ENCODE measurements at regions not wholly inside any gene's neighbourhood (a gene's known extent, or its start where the extent isn't known, plus 50 kb on each side); places are given as distances from the start of the nearest gene placed in this dataset.

DNA sequence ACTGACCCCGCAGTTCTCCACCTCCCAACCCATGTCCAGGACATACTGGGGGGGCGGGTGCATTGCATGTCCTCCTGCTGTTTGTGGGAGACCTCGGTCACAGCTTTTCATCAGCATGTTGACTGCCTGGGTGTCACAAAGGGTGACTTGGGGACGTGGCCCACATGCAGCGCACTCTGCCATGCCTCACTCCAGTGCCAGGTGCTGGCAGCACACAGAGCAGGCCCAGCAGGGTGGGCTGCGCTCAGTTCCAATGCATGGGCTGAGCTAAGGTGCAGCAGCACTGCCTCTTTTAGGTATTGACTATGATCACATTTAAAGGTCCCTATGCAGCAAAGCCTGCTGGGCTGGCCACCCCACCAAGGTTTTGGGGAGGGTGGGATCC is 261.9 kb upstream of the SALL3 start:
- Histone ChIP-seq H3K36me3 (ENCODE audit: control insufficient read depth, insufficient read depth, low read length) (no peaks in the 10 kb centered on the region), H3K4me3 (ENCODE audit: low read depth, low read length) (no peak overlapping the region), H3K9me3 (ENCODE audit: control insufficient read depth in 2 of 2, low read length in 2 of 2) (no peaks in the 10 kb centered on the region), H3K4me1 (ENCODE audit: control insufficient read depth, insufficient read depth, low read length, poor library complexity, severe bottlenecking) (no peaks in the 10 kb centered on the region), H3K27ac (ENCODE audit: insufficient read depth, low read length, poor library complexity, severe bottlenecking) (no peak overlapping the region), H3K27me3 (ENCODE audit: control insufficient read depth, insufficient read depth, low read length) (no peaks in the 10 kb centered on the region)
- no peak for DNase-seq
- Mint-ChIP-seq H3K27ac (no peak overlapping the region), H3K9me3 (peaks cover 0 to 5% (median 0%) of the 10 kb centered on the region in 7 donors), H3K27me3 (peaks cover 4% of the 10 kb centered on the region), H3K36me3 (no peaks in the 10 kb centered on the region), H3K4me3 (no peak overlapping the region), H3K4me1 (peaks cover 0 to 5% (median 0%) of the 10 kb centered on the region in 4 donors)
- no peak for ATAC-seq (ENCODE audit: low read depth in 2 of 2)

DNA sequence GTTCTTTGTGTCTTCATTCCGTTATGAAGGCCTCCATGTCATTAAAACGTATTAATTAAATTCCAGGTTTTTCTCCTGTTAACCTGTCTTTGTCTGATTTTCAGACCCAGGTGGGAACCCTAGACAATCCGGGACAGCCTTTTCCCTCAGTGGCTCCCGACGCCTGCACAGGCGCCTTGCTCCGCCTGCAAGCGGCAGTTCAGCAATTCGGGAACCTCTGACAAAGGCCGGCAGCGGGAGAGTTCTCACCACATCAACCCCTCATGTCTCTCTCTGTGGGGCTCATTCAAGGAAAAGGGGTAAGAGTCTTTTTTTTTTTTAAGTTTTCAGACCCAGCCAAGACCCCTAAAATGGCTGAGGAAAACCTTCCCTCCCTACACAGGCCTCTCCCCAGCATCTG is 259.8 kb upstream of the SALL3 start:
- H3K4me1 ChIP-seq (ENCODE audit: control insufficient read depth, insufficient read depth, low read length, poor library complexity, severe bottlenecking): no peaks in the 10 kb centered on the region
- H3K27ac ChIP-seq (ENCODE audit: insufficient read depth, low read length, poor library complexity, severe bottlenecking): no peak overlapping the region
- Mint-ChIP-seq H3K27me3 (peaks cover 9% of the 10 kb centered on the region), H3K27ac (no peak overlapping the region), H3K36me3 (no peaks in the 10 kb centered on the region), H3K4me1 (peaks cover 0 to 5% (median 0%) of the 10 kb centered on the region in 4 donors), H3K9me3 (peaks cover 0 to 5% (median 0%) of the 10 kb centered on the region in 7 donors), H3K4me3 (no peak overlapping the region)
- no peak overlapping the region for H3K4me3 ChIP-seq (ENCODE audit: low read depth, low read length)
- no peaks in the 10 kb centered on the region for H3K27me3 ChIP-seq (ENCODE audit: control insufficient read depth, insufficient read depth, low read length)
- H3K36me3 ChIP-seq (ENCODE audit: control insufficient read depth, insufficient read depth, low read length): no peaks in the 10 kb centered on the region
- H3K9me3 ChIP-seq (ENCODE audit: control insufficient read depth in 2 of 2, low read length in 2 of 2): no peaks in the 10 kb centered on the region
- DNase-seq (no peak), ATAC-seq (ENCODE audit: low read depth in 2 of 2) (no peak)

DNA sequence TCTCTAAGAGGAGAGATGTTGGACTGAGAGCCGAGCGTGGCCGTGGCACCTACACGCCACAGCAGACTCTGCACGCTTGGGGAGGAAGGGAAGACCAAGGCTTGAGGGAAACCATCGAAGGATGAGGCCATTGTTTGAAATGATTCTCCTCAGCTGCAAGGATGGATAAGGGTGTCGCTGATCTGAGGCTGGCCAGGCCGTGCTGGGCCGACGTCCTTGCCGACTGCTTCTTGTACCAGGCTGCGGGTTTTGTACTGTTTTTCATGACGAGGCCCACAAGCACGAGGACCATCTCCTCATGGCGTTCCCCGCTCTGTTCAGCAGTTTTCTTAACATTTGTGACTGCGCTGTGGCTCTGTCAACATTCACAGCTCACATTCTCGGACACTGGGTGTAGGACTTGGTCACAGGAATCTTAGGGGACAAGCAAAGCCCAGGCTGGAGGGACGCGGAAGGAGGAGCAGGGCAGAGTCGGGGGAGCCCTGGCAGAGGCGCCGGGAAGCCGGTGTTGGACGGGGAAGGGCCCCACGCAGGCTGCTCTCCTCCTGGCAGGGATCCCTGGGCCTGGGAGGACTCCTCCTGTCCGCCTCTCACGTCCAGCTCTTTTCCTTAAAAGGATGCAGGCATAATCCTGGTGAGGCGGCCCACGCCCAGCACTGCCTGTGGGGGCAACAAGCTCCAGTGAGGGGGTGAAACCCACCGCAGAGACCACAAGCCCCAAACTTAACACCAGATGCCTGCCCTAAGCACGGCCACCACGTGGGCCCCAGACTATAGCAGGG is 259.0 kb upstream of the SALL3 start:
- Mint-ChIP-seq H3K36me3 (no peaks in the 10 kb centered on the region), H3K27ac (no peak overlapping the region), H3K9me3 (peaks cover 0 to 5% (median 0%) of the 10 kb centered on the region in 7 donors), H3K27me3 (peaks cover 9% of the 10 kb centered on the region), H3K4me3 (no peak overlapping the region), H3K4me1 (peaks cover 0 to 5% (median 0%) of the 10 kb centered on the region in 4 donors)
- Histone ChIP-seq H3K4me3 (ENCODE audit: low read depth, low read length) (no peak overlapping the region), H3K27me3 (ENCODE audit: control insufficient read depth, insufficient read depth, low read length) (no peaks in the 10 kb centered on the region), H3K9me3 (ENCODE audit: control insufficient read depth in 2 of 2, low read length in 2 of 2) (no peaks in the 10 kb centered on the region), H3K36me3 (ENCODE audit: control insufficient read depth, insufficient read depth, low read length) (no peaks in the 10 kb centered on the region), H3K27ac (ENCODE audit: insufficient read depth, low read length, poor library complexity, severe bottlenecking) (no peak overlapping the region), H3K4me1 (ENCODE audit: control insufficient read depth, insufficient read depth, low read length, poor library complexity, severe bottlenecking) (no peaks in the 10 kb centered on the region)
- ATAC-seq (ENCODE audit: low read depth in 2 of 2): no peak
- no peak for DNase-seq

DNA sequence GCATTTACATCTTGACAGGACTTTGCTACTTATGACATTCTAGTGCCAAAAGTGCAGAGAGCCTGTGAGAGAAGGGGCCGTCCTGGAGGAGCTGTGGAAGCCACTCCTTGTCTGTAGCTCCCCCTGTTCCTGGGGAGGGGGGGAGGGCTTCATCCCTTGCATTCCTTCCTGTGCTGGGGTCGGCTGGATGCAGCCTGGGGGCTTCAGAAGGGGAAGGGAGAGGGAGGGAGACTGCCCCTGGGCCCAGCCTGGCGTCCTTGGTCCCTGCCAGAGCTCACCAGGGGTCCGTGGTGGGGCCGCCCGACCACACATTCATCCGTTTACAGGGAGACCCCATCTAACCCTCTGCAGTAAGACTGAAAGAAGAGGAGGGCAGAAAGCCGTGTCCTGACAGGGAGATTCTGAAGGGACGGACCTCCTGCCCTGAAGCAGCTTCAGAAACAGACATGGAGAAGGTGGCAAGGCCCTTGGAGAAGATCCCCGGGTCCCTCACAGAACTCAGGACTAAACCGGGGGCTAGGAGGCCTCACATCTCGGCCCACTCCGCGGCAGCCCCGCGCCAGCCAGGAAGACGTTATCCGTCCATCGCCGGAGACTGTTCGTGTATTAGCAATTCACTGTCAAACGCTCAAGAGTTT is 258.3 kb upstream of the SALL3 start:
- no peak overlapping the region for H3K4me3 Mint-ChIP-seq
- Histone ChIP-seq H3K4me3 (ENCODE audit: low read depth, low read length) (no peak overlapping the region), H3K9me3 (ENCODE audit: control insufficient read depth in 2 of 2, low read length in 2 of 2) (no peaks in the 10 kb centered on the region), H3K36me3 (ENCODE audit: control insufficient read depth, insufficient read depth, low read length) (no peaks in the 10 kb centered on the region), H3K4me1 (ENCODE audit: control insufficient read depth, insufficient read depth, low read length, poor library complexity, severe bottlenecking) (no peaks in the 10 kb centered on the region), H3K27ac (ENCODE audit: insufficient read depth, low read length, poor library complexity, severe bottlenecking) (no peak overlapping the region), H3K27me3 (ENCODE audit: control insufficient read depth, insufficient read depth, low read length) (no peaks in the 10 kb centered on the region)
- H3K27ac Mint-ChIP-seq: no peak overlapping the region
- DNase-seq (no peak), ATAC-seq (ENCODE audit: low read depth in 2 of 2) (no peak)
- peaks cover 0 to 5% (median 0%) of the 10 kb centered on the region in 4 donors for H3K4me1 Mint-ChIP-seq
- peaks cover 0 to 5% (median 0%) of the 10 kb centered on the region in 7 donors for H3K9me3 Mint-ChIP-seq
- no peaks in the 10 kb centered on the region for H3K36me3 Mint-ChIP-seq
- H3K27me3 Mint-ChIP-seq: peaks cover 9% of the 10 kb centered on the region

DNA sequence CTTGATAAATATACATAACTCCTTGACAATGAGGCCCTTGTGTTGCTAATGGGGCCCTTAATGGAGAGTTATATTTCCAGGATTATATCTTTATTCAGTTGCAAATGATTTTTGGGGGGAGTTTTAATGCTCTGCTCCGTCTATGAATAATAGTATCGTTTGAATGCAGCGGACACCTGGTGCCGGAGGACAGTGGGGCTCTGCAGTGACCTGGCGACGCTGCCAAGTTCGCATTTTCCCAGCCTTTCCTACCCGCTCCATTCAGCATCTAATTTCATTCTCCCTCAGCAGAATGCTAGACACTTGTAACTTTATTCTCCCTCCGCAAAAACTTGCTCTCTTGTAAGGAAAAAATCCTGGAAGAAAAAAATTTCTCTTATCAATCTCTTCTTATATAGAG is 257.6 kb upstream of the SALL3 start:
- Mint-ChIP-seq H3K4me1 (peaks cover 0 to 5% (median 0%) of the 10 kb centered on the region in 4 donors), H3K27me3 (peaks cover 9% of the 10 kb centered on the region), H3K4me3 (no peak overlapping the region), H3K36me3 (no peaks in the 10 kb centered on the region), H3K9me3 (peaks cover 0 to 5% (median 0%) of the 10 kb centered on the region in 7 donors), H3K27ac (no peak overlapping the region)
- no peaks in the 10 kb centered on the region for H3K27me3 ChIP-seq (ENCODE audit: control insufficient read depth, insufficient read depth, low read length)
- no peaks in the 10 kb centered on the region for H3K4me1 ChIP-seq (ENCODE audit: control insufficient read depth, insufficient read depth, low read length, poor library complexity, severe bottlenecking)
- DNase-seq (no peak), ATAC-seq (ENCODE audit: low read depth in 2 of 2) (no peak)
- no peak overlapping the region for H3K27ac ChIP-seq (ENCODE audit: insufficient read depth, low read length, poor library complexity, severe bottlenecking)
- H3K9me3 ChIP-seq (ENCODE audit: control insufficient read depth in 2 of 2, low read length in 2 of 2): no peaks in the 10 kb centered on the region
- no peaks in the 10 kb centered on the region for H3K36me3 ChIP-seq (ENCODE audit: control insufficient read depth, insufficient read depth, low read length)
- H3K4me3 ChIP-seq (ENCODE audit: low read depth, low read length): no peak overlapping the region

DNA sequence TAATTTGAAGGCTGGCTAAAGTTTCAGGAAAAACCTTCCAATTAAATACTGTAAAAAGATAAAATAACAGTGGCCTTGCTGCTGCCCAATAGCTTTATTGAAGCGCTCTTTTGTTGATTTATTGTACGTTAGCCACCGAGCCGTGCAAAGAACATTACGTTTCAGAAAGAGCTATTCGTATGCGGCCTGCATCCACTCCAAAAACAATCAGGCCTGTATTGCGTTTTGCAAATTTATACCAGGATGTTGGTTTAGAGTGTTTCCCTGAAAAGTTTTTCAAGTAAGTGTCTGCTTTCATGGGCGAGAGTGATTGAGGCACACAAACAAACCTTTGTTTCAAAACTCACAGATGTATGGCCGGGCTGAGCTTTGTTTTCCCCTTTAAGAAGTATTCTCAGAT is 257.2 kb upstream of the SALL3 start:
- H3K36me3 Mint-ChIP-seq: no peaks in the 10 kb centered on the region
- Histone ChIP-seq H3K9me3 (ENCODE audit: control insufficient read depth in 2 of 2, low read length in 2 of 2) (no peaks in the 10 kb centered on the region), H3K4me3 (ENCODE audit: low read depth, low read length) (no peak overlapping the region), H3K4me1 (ENCODE audit: control insufficient read depth, insufficient read depth, low read length, poor library complexity, severe bottlenecking) (no peaks in the 10 kb centered on the region), H3K27me3 (ENCODE audit: control insufficient read depth, insufficient read depth, low read length) (no peaks in the 10 kb centered on the region), H3K27ac (ENCODE audit: insufficient read depth, low read length, poor library complexity, severe bottlenecking) (no peak overlapping the region), H3K36me3 (ENCODE audit: control insufficient read depth, insufficient read depth, low read length) (no peaks in the 10 kb centered on the region)
- peaks cover 9% of the 10 kb centered on the region for H3K27me3 Mint-ChIP-seq
- peaks cover 0 to 5% (median 0%) of the 10 kb centered on the region in 7 donors for H3K9me3 Mint-ChIP-seq
- ATAC-seq (ENCODE audit: low read depth in 2 of 2) (no peak), DNase-seq (no peak)
- H3K27ac Mint-ChIP-seq: no peak overlapping the region
- no peak overlapping the region for H3K4me3 Mint-ChIP-seq
- H3K4me1 Mint-ChIP-seq: peaks cover 0 to 5% (median 0%) of the 10 kb centered on the region in 4 donors

DNA sequence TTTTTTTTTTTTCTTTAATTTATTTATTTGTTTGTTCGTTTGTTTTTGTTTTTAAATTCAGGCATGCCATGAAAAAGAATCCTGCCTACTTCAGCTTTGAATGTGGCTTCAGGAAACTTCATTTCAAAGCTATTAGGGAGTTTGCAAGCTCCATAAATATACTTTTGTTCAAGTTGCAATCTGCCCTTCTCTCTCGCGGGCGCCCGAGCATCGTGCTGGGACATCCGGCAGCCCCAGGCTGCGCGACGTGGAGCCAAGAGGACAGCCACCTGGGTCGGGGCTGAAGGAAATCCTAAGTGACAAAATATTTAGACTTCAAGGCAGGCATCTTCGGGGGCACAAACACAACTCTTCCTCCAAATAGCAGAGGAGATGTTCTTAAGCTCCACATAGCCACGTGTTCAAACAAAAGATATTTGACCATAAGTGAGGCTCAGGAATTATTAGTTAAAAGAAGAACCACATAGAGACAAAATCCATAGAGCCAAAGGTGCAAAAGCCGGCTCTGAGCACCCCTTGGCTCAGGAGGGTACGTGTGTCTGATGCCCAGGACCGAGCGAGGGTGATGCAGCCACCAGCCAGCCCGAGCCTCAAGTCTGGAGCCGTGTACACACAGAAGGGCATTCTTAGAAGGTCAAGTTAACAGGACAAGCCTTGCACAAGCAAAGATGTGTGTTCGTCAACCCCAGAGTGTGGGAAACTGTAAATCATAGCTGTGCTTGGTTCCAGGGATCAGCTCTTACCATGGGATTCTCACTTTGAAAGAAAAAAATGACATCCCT is 256.5 kb upstream of the SALL3 start:
- Histone ChIP-seq H3K4me1 (ENCODE audit: control insufficient read depth, insufficient read depth, low read length, poor library complexity, severe bottlenecking) (no peaks in the 10 kb centered on the region), H3K27ac (ENCODE audit: insufficient read depth, low read length, poor library complexity, severe bottlenecking) (no peak overlapping the region), H3K9me3 (ENCODE audit: control insufficient read depth in 2 of 2, low read length in 2 of 2) (no peaks in the 10 kb centered on the region), H3K4me3 (ENCODE audit: low read depth, low read length) (no peak overlapping the region), H3K27me3 (ENCODE audit: control insufficient read depth, insufficient read depth, low read length) (no peaks in the 10 kb centered on the region), H3K36me3 (ENCODE audit: control insufficient read depth, insufficient read depth, low read length) (no peaks in the 10 kb centered on the region)
- peaks cover 0 to 3% (median 0%) of the 10 kb centered on the region in 7 donors for H3K9me3 Mint-ChIP-seq
- H3K27ac Mint-ChIP-seq: no peak overlapping the region
- ATAC-seq (ENCODE audit: low read depth in 2 of 2) (no peak), DNase-seq (no peak)
- H3K27me3 Mint-ChIP-seq: peaks cover 9% of the 10 kb centered on the region
- peaks cover 0 to 5% (median 0%) of the 10 kb centered on the region in 4 donors for H3K4me1 Mint-ChIP-seq
- H3K36me3 Mint-ChIP-seq: no peaks in the 10 kb centered on the region
- H3K4me3 Mint-ChIP-seq: no peak overlapping the region
